H1 (cell line): ENCODE measurements at regions not wholly inside any gene's neighbourhood (a gene's known extent, or its start where the extent isn't known, plus 50 kb on each side); places are given as distances from the start of the nearest gene placed in this dataset.

Experiments
- CTCF ChIP-seq, 3 experiments: IDR thresholded peaks; 1 replicate in 2 of 3; 2 replicates in 1 of 3; pipeline versions ENCODE4 v1.5.1 to v1.6.1; 2011; ENCODE audit warnings: low read length in 3 of 3, mild to moderate bottlenecking in 3 of 3, inconsistent platforms in 2 of 3, low read depth in 1 of 3, moderate library complexity in 1 of 3; ENCODE audit not compliant: insufficient read depth in 1 of 3; ENCODE audit errors: control extremely low read depth in 1 of 3
- GABPA ChIP-seq: IDR thresholded peaks from 2 replicates; pipeline ENCODE4 v1.6.1; 2011; ENCODE audit warnings: mild to moderate bottlenecking, low read length, moderate library complexity, borderline replicate concordance; ENCODE audit not compliant: insufficient read depth

- TF ChIP-seq GABPA (no peak), CTCF (IDR thresholded peaks at IDR 0.05; ENCODE audit: control extremely low read depth in 1 of 3, insufficient read depth in 1 of 3, low read depth in 1 of 3, low read length in 3 of 3) (no peak)
Observed at GRCh38 chr20:37464611-37465010, 56.4 kb upstream of the NNAT start.
